GM19467 (cell line): ENCODE measurements at regions not wholly inside any gene's neighbourhood (a gene's known extent, or its start where the extent isn't known, plus 50 kb on each side); places are given as distances from the start of the nearest gene placed in this dataset.

Experiments used
- ATAC-seq: cut with Tn5 transposase; IDR thresholded peaks from one replicate; pipeline ENCODE4 v1.9.1; 2021; ENCODE audit warnings: mild to moderate bottlenecking, moderate library complexity; ENCODE audit not compliant: unreplicated experiment

- ATAC-seq: no peak
These were observed 432.4 kb downstream of the RIT2 start for GRCh38 chr18:42683094-42683493.

DNA sequence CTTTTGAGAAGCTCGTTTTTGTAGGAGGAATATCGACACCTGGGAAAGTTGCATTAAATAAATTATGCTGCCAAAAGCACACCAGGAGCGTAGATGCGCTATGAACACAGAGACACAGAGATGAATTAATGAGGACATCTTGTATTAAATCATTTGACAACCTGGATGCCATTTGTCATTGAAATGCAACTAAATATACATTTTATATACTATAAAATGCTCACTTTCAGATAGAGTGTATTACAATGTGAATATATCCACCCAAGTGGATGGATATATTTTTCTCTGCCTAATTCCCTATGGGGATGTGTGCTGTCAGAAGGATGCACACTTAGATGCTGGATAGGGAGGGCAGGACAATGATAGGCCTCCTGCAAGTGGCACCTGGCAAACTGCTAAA is 426.2 kb downstream of the RIT2 start:
- ATAC-seq: no peak
